AG09309 (cell line): ENCODE measurements at regions not wholly inside any gene's neighbourhood (a gene's known extent, or its start where the extent isn't known, plus 50 kb on each side); places are given as distances from the start of the nearest gene placed in this dataset.

Experiments used
- DNase-seq: peaks from one replicate; pipeline ENCODE4 v3.0.0-alpha.2; 2010; ENCODE audit warnings: low read depth
- H3K4me3 ChIP-seq: 2 replicates; pipeline ENCODE4 v1.5.1; 2011; ENCODE audit warnings: mild to moderate bottlenecking, low read depth, low read length, moderate library complexity; ENCODE audit not compliant: control insufficient read depth
- TF ChIP-seq, protein P1 (sequence below): IDR thresholded peaks from 2 replicates; pipeline ENCODE4 v1.5.1; 2011; ENCODE audit warnings: mild to moderate bottlenecking, low read depth, low read length, inconsistent platforms; ENCODE audit not compliant: insufficient read depth, control insufficient read depth; ENCODE audit errors: missing control alignments

DNA sequence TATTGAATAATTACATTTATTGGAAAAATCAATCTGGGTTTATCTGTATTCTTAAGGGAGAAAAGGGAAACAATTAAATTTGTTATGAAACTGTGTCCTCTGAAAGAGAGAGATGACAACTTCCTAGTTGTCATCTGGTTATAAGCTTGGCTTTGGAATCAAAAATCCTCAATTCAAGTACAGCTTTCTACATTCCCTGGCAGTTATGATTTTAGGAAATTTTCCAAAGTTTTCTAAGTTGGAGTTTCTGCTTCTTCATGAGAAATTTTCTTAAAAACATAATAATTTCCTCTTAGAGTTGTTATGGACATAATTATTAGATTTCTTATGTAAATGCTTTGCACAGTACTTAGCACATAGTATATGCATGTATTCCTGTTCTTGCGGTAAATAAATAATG, 625.6 kb upstream of the SLC39A10 start:
- DNase-seq: no peak
- no peak overlapping the region for H3K4me3 ChIP-seq
- TF ChIP-seq, protein P1, sequence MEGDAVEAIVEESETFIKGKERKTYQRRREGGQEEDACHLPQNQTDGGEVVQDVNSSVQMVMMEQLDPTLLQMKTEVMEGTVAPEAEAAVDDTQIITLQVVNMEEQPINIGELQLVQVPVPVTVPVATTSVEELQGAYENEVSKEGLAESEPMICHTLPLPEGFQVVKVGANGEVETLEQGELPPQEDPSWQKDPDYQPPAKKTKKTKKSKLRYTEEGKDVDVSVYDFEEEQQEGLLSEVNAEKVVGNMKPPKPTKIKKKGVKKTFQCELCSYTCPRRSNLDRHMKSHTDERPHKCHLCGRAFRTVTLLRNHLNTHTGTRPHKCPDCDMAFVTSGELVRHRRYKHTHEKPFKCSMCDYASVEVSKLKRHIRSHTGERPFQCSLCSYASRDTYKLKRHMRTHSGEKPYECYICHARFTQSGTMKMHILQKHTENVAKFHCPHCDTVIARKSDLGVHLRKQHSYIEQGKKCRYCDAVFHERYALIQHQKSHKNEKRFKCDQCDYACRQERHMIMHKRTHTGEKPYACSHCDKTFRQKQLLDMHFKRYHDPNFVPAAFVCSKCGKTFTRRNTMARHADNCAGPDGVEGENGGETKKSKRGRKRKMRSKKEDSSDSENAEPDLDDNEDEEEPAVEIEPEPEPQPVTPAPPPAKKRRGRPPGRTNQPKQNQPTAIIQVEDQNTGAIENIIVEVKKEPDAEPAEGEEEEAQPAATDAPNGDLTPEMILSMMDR: no peak

DNA sequence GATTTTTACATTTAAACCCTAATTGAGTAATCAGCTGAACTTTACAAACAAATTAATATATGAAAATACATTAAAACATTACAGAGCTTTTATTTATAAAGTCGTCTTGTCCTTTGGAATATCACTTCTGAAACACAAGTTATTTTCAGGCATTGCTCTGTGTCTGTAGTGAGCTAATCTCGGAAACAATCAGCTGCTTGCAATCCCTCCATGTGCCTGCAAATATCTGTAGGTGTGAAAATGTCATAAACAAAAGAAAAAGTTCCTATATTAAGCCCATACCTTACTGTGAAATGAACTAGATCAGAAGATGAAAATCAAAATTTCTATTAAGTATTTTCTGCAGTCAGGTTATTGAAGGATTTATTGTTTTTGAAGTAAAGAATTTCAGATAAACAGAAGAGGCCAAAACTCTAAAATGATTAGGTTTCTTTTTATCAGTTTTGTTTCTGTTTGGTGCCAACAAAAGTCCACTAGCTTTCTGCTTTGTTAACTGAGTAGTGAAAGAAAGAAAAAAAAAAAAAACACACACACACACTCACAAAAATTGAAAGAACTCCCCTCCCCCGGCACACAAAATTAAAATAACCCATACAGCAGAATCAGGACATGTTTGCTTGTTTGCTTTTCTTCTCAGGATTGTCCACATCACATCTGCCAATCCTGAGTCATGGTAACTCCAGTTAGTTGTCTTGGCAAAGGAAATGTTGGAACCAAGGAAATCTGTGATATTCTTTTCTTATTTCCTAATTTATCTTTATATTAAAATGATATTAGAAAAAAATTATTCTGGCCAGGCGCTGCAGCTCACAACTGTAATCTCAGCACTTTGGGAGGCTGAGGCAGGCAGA, 627.0 kb upstream of the SLC39A10 start:
- TF ChIP-seq, protein P1: no peak

DNA sequence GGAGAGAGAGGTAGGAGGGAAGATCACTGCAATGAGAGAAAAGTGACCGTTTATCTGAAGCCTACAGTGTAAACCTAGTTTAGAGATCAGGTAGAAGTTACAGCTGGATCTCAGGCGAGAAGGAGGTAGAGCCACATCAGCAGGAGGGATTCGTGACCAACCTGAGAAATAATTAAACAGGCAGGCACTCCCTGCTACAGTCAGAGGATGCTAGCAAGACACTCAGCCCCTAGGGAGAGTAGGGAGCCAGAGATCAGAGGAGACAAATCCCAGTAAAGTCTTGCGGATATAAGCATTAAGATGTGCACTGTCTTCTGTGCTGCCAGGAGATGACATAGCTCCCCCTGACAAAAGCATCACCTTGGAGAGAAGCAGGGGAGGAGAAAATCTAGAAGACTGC, 629.1 kb upstream of the SLC39A10 start:
- DNase-seq: no peak
- TF ChIP-seq, protein P1: no peak
- no peak overlapping the region for H3K4me3 ChIP-seq

More for the DNA sequence above, 627.0 kb upstream of the SLC39A10 start:
- no peak overlapping the region for H3K4me3 ChIP-seq
- no peak for DNase-seq

DNA sequence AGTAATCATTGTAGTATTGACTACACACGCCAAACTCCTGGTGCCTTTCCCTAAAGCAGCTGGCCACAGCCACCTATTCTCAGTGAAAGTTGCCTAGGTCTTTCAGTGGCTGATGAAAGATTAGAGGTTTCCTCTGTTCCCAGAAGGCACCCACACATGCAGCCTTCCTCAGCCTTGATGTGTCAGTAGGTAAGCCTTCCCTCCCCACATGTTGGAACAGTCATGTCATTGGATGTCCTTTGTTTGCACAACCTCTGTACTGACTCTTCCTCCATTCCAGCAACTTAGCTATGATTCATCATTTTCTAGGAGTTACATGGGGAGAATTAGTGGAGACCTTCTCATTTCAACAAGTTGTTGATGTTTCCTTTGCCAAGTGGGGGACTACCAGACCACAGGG, 630.8 kb upstream of the SLC39A10 start:
- TF ChIP-seq, protein P1: no peak
- H3K4me3 ChIP-seq: no peak overlapping the region
- DNase-seq: no peak

DNA sequence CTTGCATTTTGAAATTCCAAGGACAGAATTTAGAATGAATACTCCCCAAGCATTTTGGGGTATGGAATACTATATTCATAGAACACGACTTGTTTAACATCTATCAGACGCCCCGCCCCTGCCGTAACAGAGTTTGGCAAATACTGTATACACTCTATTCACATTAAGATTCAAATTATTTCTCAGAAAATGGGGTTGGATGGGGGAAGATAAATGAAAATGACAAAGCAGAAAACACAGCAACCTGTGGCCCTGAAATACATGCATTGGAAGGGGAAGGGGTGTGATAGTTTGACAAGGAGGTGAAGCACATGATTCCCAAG, 634.6 kb upstream of the SLC39A10 start:
- TF ChIP-seq, protein P1: no peak
- no peak overlapping the region for H3K4me3 ChIP-seq

DNA sequence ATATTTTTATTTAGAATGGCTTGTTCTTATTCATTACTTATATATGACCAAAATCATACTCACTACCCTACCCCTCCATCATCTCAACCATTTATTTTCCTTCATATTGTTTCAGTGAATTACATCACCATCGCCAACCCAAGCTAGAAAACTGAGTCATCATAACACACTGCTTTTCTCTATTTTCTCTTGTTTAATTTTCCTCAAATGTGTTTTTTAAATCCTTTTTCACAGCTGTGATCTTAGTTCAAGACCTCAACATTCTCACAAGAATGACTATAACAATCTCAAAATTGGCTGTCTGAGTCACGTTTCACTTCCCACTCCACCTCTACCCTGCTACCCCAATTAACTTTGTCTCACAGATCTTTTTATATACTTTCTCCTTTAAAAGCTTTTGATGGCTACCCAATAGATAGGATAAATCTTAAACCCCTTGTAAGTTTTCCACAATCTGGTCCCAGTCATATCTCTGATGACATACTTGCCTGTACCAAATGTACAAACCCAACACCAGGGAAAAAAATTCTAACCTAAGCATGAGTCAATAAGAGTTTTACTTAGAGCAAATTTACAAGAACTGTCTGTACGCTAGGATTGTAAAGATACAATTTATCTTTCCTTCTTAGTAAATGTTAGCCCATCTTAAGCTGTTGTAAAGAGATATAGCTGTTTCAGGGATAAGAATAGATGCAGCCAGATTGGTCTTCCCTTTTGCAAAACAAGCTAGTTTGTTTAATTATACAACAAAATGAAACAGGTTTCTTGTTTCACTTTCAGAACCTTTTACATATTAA, 635.1 kb upstream of the SLC39A10 start:
- no peak for DNase-seq
- no peak overlapping the region for H3K4me3 ChIP-seq
- TF ChIP-seq, protein P1: no peak

More for the DNA sequence above, 634.6 kb upstream of the SLC39A10 start:
- DNase-seq: no peak
